ENCODE measurements at regions not wholly inside any gene's neighbourhood (a gene's known extent, or its start where the extent isn't known, plus 50 kb on each side); places are given as distances from the start of the nearest gene placed in this dataset.

DNA sequence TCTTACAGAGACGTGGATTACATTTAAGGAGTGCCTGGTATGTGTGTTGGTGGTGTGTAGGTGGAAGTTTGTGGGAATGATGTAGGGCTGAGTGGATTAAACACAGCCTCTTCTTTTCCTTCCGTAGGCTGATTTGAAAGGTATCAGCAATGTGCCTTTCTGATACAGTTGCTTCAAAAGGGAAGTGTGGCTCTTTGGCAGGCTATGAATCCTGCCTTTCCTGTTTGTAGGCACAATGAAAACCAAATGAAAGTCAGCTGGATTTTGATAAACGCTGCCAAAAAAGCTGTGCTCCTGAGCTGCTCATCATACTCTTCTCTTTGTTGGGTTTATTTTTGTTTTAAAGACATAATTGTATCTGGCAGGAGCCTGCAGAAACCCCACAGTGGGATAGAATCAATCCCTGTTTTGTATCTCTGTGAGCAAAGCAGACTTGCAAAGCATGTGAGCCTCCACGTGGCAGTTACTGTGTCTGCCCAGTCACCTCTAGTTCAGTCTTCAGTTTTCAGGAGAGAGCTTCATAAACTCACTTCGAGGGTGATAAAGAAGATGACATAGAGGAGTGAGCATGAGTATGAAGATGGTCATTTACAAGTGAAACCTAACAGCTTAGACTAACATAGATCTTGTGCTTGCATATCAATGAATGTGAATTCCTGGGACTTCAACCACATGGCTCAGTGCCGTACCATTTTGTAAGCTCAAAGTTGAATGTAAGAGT lies 655.7 kb upstream of the KIRREL3 start:
- ChIA-PET POLR2A (interaction anchor here (0.9 kb wide), 1 partner anchor 11 kb away, joined by 3 read pairs; no protein-coding TSS in a partner anchor), CTCF (ENCODE audit: unreplicated experiment) (no interaction called here)
- no peaks in the 10 kb centered on the region for H3K9me2 ChIP-seq (ENCODE audit: insufficient read depth, low read length)
- no peaks in the 10 kb centered on the region for H3K36me3 ChIP-seq (ENCODE audit: insufficient read depth, low read length)
- intact Hi-C loops (cut with micrococcal nuclease; ENCODE audit: unreplicated experiment), result no loop called here
- no peak for DNase-seq (ENCODE audit: low spot score)
- H3K4me1 ChIP-seq (ENCODE audit: insufficient read depth, low read length, poor library complexity, severe bottlenecking), result no peaks in the 10 kb centered on the region
- H3K4me2 ChIP-seq (ENCODE audit: low read length), result no peak overlapping the region
- H2AFZ ChIP-seq (ENCODE audit: low read length), result no peak overlapping the region
- TF ChIP-seq EZH2phosphoT487 (IDR thresholded peaks at IDR 0.05; ENCODE audit: borderline replicate concordance, low read depth, low read length) (no peak), CTCF (conservative IDR thresholded peaks at IDR 0.05; ENCODE audit: low read length) (no peak)
- H3K79me2 ChIP-seq (ENCODE audit: insufficient read depth, low read depth, low read length), result no peaks in the 10 kb centered on the region
- no peak overlapping the region for H3K27ac ChIP-seq (ENCODE audit: low read depth, low read length, poor library complexity, severe bottlenecking)
- H3K9me3 ChIP-seq (ENCODE audit: low read length), result no peaks in the 10 kb centered on the region
- no TSS peak for BruUV-seq (replicated peaks)
- no peaks in the 10 kb centered on the region for H4K20me1 ChIP-seq (ENCODE audit: insufficient read depth, low read length)
- H3K4me3 ChIP-seq (ENCODE audit: low read depth, low read length, poor library complexity, severe bottlenecking), result no peak overlapping the region

- BruUV-seq (replicated peaks), result no TSS peak
- Histone ChIP-seq H4K20me1 (ENCODE audit: insufficient read depth, low read length) (no peaks in the 10 kb centered on the region), H3K9me2 (ENCODE audit: insufficient read depth, low read length) (no peaks in the 10 kb centered on the region), H3K4me1 (ENCODE audit: insufficient read depth, low read length, poor library complexity, severe bottlenecking) (no peaks in the 10 kb centered on the region), H3K9me3 (ENCODE audit: low read length) (no peaks in the 10 kb centered on the region), H2AFZ (ENCODE audit: low read length) (no peak overlapping the region), H3K4me2 (ENCODE audit: low read length) (no peak overlapping the region), H3K36me3 (ENCODE audit: insufficient read depth, low read length) (no peaks in the 10 kb centered on the region), H3K4me3 (ENCODE audit: low read depth, low read length, poor library complexity, severe bottlenecking) (no peak overlapping the region), H3K27ac (ENCODE audit: low read depth, low read length, poor library complexity, severe bottlenecking) (no peak overlapping the region), H3K79me2 (ENCODE audit: insufficient read depth, low read depth, low read length) (no peaks in the 10 kb centered on the region)
- ChIA-PET CTCF (ENCODE audit: unreplicated experiment) (no interaction called here), POLR2A (no interaction called here)
- DNase-seq (ENCODE audit: low spot score), result no peak
- TF ChIP-seq EZH2phosphoT487 (IDR thresholded peaks at IDR 0.05; ENCODE audit: borderline replicate concordance, low read depth, low read length), result no peak
- no peak for TF ChIP-seq CTCF (conservative IDR thresholded peaks at IDR 0.05; ENCODE audit: low read length)
- intact Hi-C loops (cut with micrococcal nuclease; ENCODE audit: unreplicated experiment), result no loop called here
Measured at GRCh38 chr11:127653076-127653475, 652.5 kb upstream of the KIRREL3 start.

DNA sequence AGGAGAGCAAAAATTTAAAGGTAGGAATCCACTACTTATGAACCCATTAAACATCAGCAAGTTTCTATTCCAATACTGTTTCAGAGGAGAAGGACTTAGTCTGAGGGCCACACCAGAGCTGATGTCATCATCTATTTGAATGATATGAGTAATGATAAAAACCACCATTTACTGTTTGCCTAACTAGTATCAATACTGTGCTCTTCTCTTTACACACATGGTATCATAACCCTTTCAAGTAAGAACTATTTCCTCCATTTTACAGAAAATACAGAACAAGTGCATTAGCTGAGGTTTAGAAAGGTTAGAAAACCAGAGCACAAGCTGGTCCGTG lies 651.3 kb upstream of the KIRREL3 start:
- H2AFZ ChIP-seq (ENCODE audit: low read length), result no peak overlapping the region
- POLR2A ChIA-PET, result no interaction called here
- H3K9me3 ChIP-seq (ENCODE audit: low read length), result no peaks in the 10 kb centered on the region
- DNase-seq (ENCODE audit: low spot score), result no peak
- no peaks in the 10 kb centered on the region for H3K36me3 ChIP-seq (ENCODE audit: insufficient read depth, low read length)
- no peak overlapping the region for H3K4me3 ChIP-seq (ENCODE audit: low read depth, low read length, poor library complexity, severe bottlenecking)
- H3K27ac ChIP-seq (ENCODE audit: low read depth, low read length, poor library complexity, severe bottlenecking), result no peak overlapping the region
- H3K9me2 ChIP-seq (ENCODE audit: insufficient read depth, low read length), result no peaks in the 10 kb centered on the region
- TF ChIP-seq EZH2phosphoT487 (IDR thresholded peaks at IDR 0.05; ENCODE audit: borderline replicate concordance, low read depth, low read length) (no peak), CTCF (conservative IDR thresholded peaks at IDR 0.05; ENCODE audit: low read length) (no peak)
- H3K4me2 ChIP-seq (ENCODE audit: low read length), result no peak overlapping the region
- H3K79me2 ChIP-seq (ENCODE audit: insufficient read depth, low read depth, low read length), result no peaks in the 10 kb centered on the region
- CTCF ChIA-PET (ENCODE audit: unreplicated experiment), result no interaction called here
- H4K20me1 ChIP-seq (ENCODE audit: insufficient read depth, low read length), result no peaks in the 10 kb centered on the region
- intact Hi-C loops (cut with micrococcal nuclease; ENCODE audit: unreplicated experiment), result no loop called here
- no TSS peak for BruUV-seq (replicated peaks)
- no peaks in the 10 kb centered on the region for H3K4me1 ChIP-seq (ENCODE audit: insufficient read depth, low read length, poor library complexity, severe bottlenecking)
